CD14-positive monocyte (primary cell): ENCODE measurements at regions not wholly inside any gene's neighbourhood (a gene's known extent, or its start where the extent isn't known, plus 50 kb on each side); places are given as distances from the start of the nearest gene placed in this dataset.
A peak's percentile ranks its signal among the peaks of the same experiment; 100 is the strongest.

Experiments used
- DNase-seq, 3 donors: peaks; one replicate each; pipeline ENCODE4 v3.0.0-alpha.2; 2011 to 2022
- H2AFZ ChIP-seq: 2 replicates; pipeline ENCODE4 v1.6.0; 2012; ENCODE audit warnings: mild to moderate bottlenecking, low read depth, low read length, inconsistent platforms; ENCODE audit not compliant: insufficient read depth, poor library complexity, severe bottlenecking
- H3K27ac ChIP-seq, 2 donors: 1 replicate in 1 of 2; 2 replicates in 1 of 2; pipeline ENCODE4 v1.5.1; 2012 to 2013; ENCODE audit warnings: low read length in 2 of 2, control low read depth in 1 of 2, inconsistent platforms in 1 of 2, low read depth in 1 of 2, mild to moderate bottlenecking in 1 of 2
- H3K27me3 ChIP-seq, 2 donors: one replicate each; pipeline versions ENCODE4 v1.6.0 to v1.6.1; 2011 to 2013; ENCODE audit warnings: low read length in 2 of 2; ENCODE audit not compliant: control insufficient read depth in 2 of 2, insufficient read depth in 2 of 2
- H3K36me3 ChIP-seq, 2 donors: replicated peaks in 1 of 2; 1 replicate in 1 of 2; 2 replicates in 1 of 2; pipeline versions ENCODE4 v1.5.1 to v1.6.1; 2012 to 2013; ENCODE audit warnings: low read length in 2 of 2, control low read depth in 1 of 2, inconsistent platforms in 1 of 2, mild to moderate bottlenecking in 1 of 2; ENCODE audit not compliant: insufficient read depth in 2 of 2, control insufficient read depth in 1 of 2
- H3K4me1 ChIP-seq, 2 donors: 1 replicate in 1 of 2; 2 replicates in 1 of 2; pipeline versions ENCODE4 v1.5.1 to v1.6.1; 2012 to 2013; ENCODE audit warnings: low read length in 2 of 2, control low read depth in 1 of 2, inconsistent platforms in 1 of 2, mild to moderate bottlenecking in 1 of 2, moderate library complexity in 1 of 2; ENCODE audit not compliant: insufficient read depth in 2 of 2, control insufficient read depth in 1 of 2
- H3K4me2 ChIP-seq: replicated peaks from 2 replicates; pipeline ENCODE3; 2012; ENCODE audit warnings: low read length, moderate library complexity, mild to moderate bottlenecking; ENCODE audit not compliant: poor library complexity, severe bottlenecking; ENCODE audit errors: extremely low read depth
- H3K4me3 ChIP-seq, 3 experiments: fragments of 200-600 bp in 1 of 3; sonication (generic) in 1 of 3; replicated peaks in 1 of 3; 1 replicate in 2 of 3; 2 replicates in 1 of 3; pipeline ENCODE4 v1.5.1; 2011 to 2013; ENCODE audit warnings: low read length in 3 of 3, mild to moderate bottlenecking in 3 of 3, control low read depth in 2 of 3, low read depth in 2 of 3, inconsistent platforms in 1 of 3, moderate library complexity in 1 of 3
- H3K79me2 ChIP-seq: 2 replicates; pipeline ENCODE4 v1.6.0; 2012; ENCODE audit warnings: mild to moderate bottlenecking, control low read depth, inconsistent platforms, low read length, moderate library complexity; ENCODE audit not compliant: insufficient read depth
- H3K9ac ChIP-seq: 2 replicates; pipeline ENCODE4 v1.6.0; 2017; ENCODE audit warnings: low read length, mild to moderate bottlenecking; ENCODE audit not compliant: insufficient read depth, poor library complexity, severe bottlenecking
- H3K9me3 ChIP-seq, 2 donors: replicated peaks in 1 of 2; 1 replicate in 1 of 2; 2 replicates in 1 of 2; pipeline versions ENCODE4 v1.5.1 to v1.6.1; 2012 to 2013; ENCODE audit warnings: low read length in 2 of 2, control low read depth in 1 of 2; ENCODE audit not compliant: control insufficient read depth in 1 of 2, insufficient read depth in 1 of 2
- H4K20me1 ChIP-seq: 2 replicates; pipeline ENCODE4 v1.6.0; 2012; ENCODE audit warnings: mild to moderate bottlenecking, low read length, control low read depth, moderate library complexity; ENCODE audit not compliant: insufficient read depth
- H3K27ac Mint-ChIP-seq, 7 donors: one replicate each; pipeline ENCODE4 v1.8.0; 2020; ENCODE audit warnings: mild to moderate bottlenecking in 7 of 7, mixed read lengths in 7 of 7, moderate library complexity in 6 of 7, inconsistent platforms in 2 of 7
- H3K27me3 Mint-ChIP-seq, 3 donors: one replicate each; pipeline ENCODE4 v1.8.0; 2021 to 2022; ENCODE audit warnings: low read depth in 3 of 3, mild to moderate bottlenecking in 3 of 3, mixed read lengths in 3 of 3, moderate library complexity in 3 of 3, inconsistent platforms in 1 of 3
- H3K36me3 Mint-ChIP-seq, 2 donors: one replicate each; pipeline ENCODE4 v1.8.0; 2020; ENCODE audit warnings: mixed read lengths in 2 of 2, inconsistent platforms in 1 of 2, mild to moderate bottlenecking in 1 of 2
- H3K4me1 Mint-ChIP-seq: one replicate; pipeline ENCODE4 v1.8.0; 2020; ENCODE audit warnings: mild to moderate bottlenecking, mixed read lengths
- H3K4me3 Mint-ChIP-seq, 2 donors: one replicate each; pipeline ENCODE4 v1.8.0; 2020; ENCODE audit warnings: mild to moderate bottlenecking in 2 of 2, mixed read lengths in 2 of 2, moderate library complexity in 1 of 2
- H3K9me3 Mint-ChIP-seq, 7 donors: one replicate each; pipeline ENCODE4 v1.8.0; 2020 to 2022; ENCODE audit warnings: mixed read lengths in 7 of 7, mild to moderate bottlenecking in 6 of 7, moderate library complexity in 6 of 7, inconsistent platforms in 2 of 7
- WGBS: methylation state at CpG from one replicate; pipeline ENCODE4 v1.1.5; 2013; ENCODE audit warnings: missing lambda C conversion rate; ENCODE audit not compliant: insufficient coverage; 5-methylcytosine and 5-hydroxymethylcytosine counted together
- intact Hi-C, 2 donors: fragments of 100-400 bp; cut with micrococcal nuclease; formaldehyde crosslinking; loops; one replicate each; pipeline versions ENCODE4 v1.15.0 to v1.15.1; 2023
- TF ChIP-seq, protein P1 (sequence below): fragments of 200-600 bp; IDR thresholded peaks from one replicate; pipeline ENCODE4 v1.8.0; 2022; ENCODE audit warnings: antibody characterized with exemption, mild to moderate bottlenecking

DNA sequence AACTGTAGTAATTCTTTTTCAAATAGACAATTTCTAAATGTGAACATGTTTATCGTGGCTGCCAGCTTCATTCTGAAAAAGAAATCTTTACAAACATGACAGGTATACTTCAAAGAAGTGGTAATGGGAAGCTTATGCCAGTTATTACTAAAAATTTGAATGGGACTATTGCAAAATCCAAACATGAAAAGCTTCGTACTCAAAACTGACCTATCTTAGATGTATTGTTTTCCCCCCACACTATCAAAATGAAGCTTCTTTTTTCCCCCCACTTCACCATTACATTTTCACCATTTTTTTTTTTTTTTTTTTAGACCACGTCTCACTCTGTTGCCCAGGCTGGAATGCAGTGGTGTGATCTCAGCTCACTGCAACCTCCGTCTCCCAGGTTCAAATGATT, 50.4 kb upstream of the SERTAD2 start:
- DNase-seq: no peak
- Histone ChIP-seq H4K20me1 (peaks cover 3% of the 10 kb centered on the region), H3K9ac (no peak overlapping the region), H2AFZ (no peak overlapping the region), H3K79me2 (peaks cover 13% of the 10 kb centered on the region), H3K36me3 (no peaks in the 10 kb centered on the region), H3K4me2 (no peak overlapping the region), H3K27me3 (no peaks in the 10 kb centered on the region), H3K4me1 (peaks cover 12 to 17% of the 10 kb centered on the region in 2 donors), H3K9me3 (no peaks in the 10 kb centered on the region), H3K27ac (no peak overlapping the region), H3K4me3 (no peak overlapping the region)
- Mint-ChIP-seq H3K36me3 (peaks cover 0 to 7% of the 10 kb centered on the region in 2 donors), H3K4me3 (no peak overlapping the region), H3K27ac (peak overlapping the region in 1 of 7 donors; percentile 4), H3K9me3 (peaks cover 0 to 10% (median 0%) of the 10 kb centered on the region in 7 donors), H3K27me3 (no peaks in the 10 kb centered on the region), H3K4me1 (peaks cover 14% of the 10 kb centered on the region)
- WGBS: no CpG with 5 or more reads among the region's 4 CpGs
- TF ChIP-seq, protein P1, sequence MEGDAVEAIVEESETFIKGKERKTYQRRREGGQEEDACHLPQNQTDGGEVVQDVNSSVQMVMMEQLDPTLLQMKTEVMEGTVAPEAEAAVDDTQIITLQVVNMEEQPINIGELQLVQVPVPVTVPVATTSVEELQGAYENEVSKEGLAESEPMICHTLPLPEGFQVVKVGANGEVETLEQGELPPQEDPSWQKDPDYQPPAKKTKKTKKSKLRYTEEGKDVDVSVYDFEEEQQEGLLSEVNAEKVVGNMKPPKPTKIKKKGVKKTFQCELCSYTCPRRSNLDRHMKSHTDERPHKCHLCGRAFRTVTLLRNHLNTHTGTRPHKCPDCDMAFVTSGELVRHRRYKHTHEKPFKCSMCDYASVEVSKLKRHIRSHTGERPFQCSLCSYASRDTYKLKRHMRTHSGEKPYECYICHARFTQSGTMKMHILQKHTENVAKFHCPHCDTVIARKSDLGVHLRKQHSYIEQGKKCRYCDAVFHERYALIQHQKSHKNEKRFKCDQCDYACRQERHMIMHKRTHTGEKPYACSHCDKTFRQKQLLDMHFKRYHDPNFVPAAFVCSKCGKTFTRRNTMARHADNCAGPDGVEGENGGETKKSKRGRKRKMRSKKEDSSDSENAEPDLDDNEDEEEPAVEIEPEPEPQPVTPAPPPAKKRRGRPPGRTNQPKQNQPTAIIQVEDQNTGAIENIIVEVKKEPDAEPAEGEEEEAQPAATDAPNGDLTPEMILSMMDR: no peak
- intact Hi-C loops: loop anchor here in 1 of 2 donors (5.0 kb wide), 1 partner anchor 52 kb away; the partner anchor contains the start of gene SERTAD2

DNA sequence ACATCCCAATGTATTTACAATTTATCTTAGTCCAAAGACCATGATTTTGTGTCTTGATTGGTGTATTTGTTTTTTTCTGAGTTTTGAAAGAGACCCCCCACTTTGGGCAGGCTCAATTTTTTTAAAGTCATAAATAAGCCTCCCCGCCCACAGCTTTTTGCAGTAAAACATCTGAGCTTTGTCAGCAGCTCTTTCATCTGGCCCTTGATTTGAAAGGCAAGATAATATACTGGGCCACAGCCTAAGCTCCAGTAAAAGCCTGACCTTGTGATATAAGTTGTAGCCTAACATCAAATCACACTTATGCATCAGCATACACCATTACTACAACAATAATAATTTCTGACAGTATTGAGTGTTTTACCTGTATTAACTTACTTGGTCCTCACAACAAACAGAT, 51.3 kb upstream of the SERTAD2 start:
- DNase-seq: no peak

More for the DNA sequence above, 51.3 kb upstream of the SERTAD2 start:
- Histone ChIP-seq H4K20me1 (peaks cover 3% of the 10 kb centered on the region), H3K9me3 (no peaks in the 10 kb centered on the region), H3K4me2 (no peak overlapping the region), H3K4me1 (peaks cover 5 to 8% of the 10 kb centered on the region in 2 donors), H2AFZ (no peak overlapping the region), H3K9ac (no peak overlapping the region), H3K36me3 (no peaks in the 10 kb centered on the region), H3K4me3 (no peak overlapping the region), H3K79me2 (peaks cover 8% of the 10 kb centered on the region), H3K27me3 (no peaks in the 10 kb centered on the region), H3K27ac (no peak overlapping the region)
- peaks cover 5% of the 10 kb centered on the region for H3K4me1 Mint-ChIP-seq
- no peaks in the 10 kb centered on the region for H3K27me3 Mint-ChIP-seq
- TF ChIP-seq, protein P1: no peak
- H3K9me3 Mint-ChIP-seq: peaks cover 0 to 10% (median 0%) of the 10 kb centered on the region in 7 donors
- 100% methylated on average over 1 of the region's 1 CpG for WGBS
- no peak overlapping the region for H3K4me3 Mint-ChIP-seq
- intact Hi-C loops: loop anchor here in 1 of 2 donors (5.0 kb wide), 1 partner anchor 53 kb away; the partner anchor contains the start of gene SERTAD2
- H3K36me3 Mint-ChIP-seq: peaks cover 0 to 7% of the 10 kb centered on the region in 2 donors
- no peak overlapping the region for H3K27ac Mint-ChIP-seq
